ENCODE measurements at regions not wholly inside any gene's neighbourhood (a gene's known extent, or its start where the extent isn't known, plus 50 kb on each side); places are given as distances from the start of the nearest gene placed in this dataset.

GRCh38 chr4:56741595-56741994, 60.5 kb upstream of the HOPX start:
- ChIA-PET POLR2A (ENCODE audit: unreplicated experiment) (no interaction called here), CTCF (no interaction called here)
- no peak overlapping the region for H3K14ac ChIP-seq (replicated peaks; ENCODE audit: low read depth, low read length)
- H3K9me3 ChIP-seq (ENCODE audit: control insufficient read depth, insufficient read depth, low read length), result no peaks in the 10 kb centered on the region
- no peaks in the 10 kb centered on the region for H4K20me1 ChIP-seq (ENCODE audit: insufficient read depth, low read length)
- H3K56ac ChIP-seq (ENCODE audit: extremely low read depth, insufficient read depth, low read length), result no peak overlapping the region
- H3K9ac ChIP-seq (ENCODE audit: low read depth, low read length), result no peak overlapping the region
- DNase-seq (no peak), ATAC-seq (ENCODE audit: low read depth) (no peak)
- no peaks in the 10 kb centered on the region for H3K9me1 ChIP-seq (ENCODE audit: insufficient read depth, low read length)
- H3K27me3 ChIP-seq (ENCODE audit: control insufficient read depth, insufficient read depth, low read length), result peaks cover 8% of the 10 kb centered on the region
- no peaks in the 10 kb centered on the region for H3K36me3 ChIP-seq (ENCODE audit: control insufficient read depth, insufficient read depth, low read length)
- H3K4ac ChIP-seq (ENCODE audit: low read depth, low read length), result no peak overlapping the region
- dilution Hi-C loops (cut with HindIII; ENCODE audit: low sequenced_read_pairs, unreplicated experiment), result no loop called here
- intact Hi-C loops (cut with micrococcal nuclease), result no loop called here
- no peaks in the 10 kb centered on the region for H3K79me1 ChIP-seq (ENCODE audit: low read depth in 1 of 2, low read length in 2 of 2)
- no peak overlapping the region for H2BK5ac ChIP-seq (ENCODE audit: low read depth, low read length, poor library complexity, severe bottlenecking)
- H2AK9ac ChIP-seq (replicated peaks; ENCODE audit: low read depth, low read length, poor library complexity), result no peak overlapping the region
- H2AK5ac ChIP-seq (ENCODE audit: low read depth, low read length), result no peak overlapping the region
- no peak overlapping the region for H4K91ac ChIP-seq (ENCODE audit: insufficient read depth, low read depth, low read length)
- no peak overlapping the region for H3K4me2 ChIP-seq (ENCODE audit: low read depth, low read length)
- H2BK120ac ChIP-seq (ENCODE audit: low read depth, low read length), result no peak overlapping the region
- no peak overlapping the region for H4K8ac ChIP-seq (ENCODE audit: low read depth in 2 of 2, low read length in 2 of 2)
- H2BK20ac ChIP-seq (ENCODE audit: low read depth, low read length), result no peak overlapping the region
- TF ChIP-seq MAFK (IDR thresholded peaks at IDR 0.05; ENCODE audit: low read depth, low read length), result no peak
- TF ChIP-seq CTCF (conservative IDR thresholded peaks at IDR 0.05; ENCODE audit: low read depth, low read length), result no peak
- TF ChIP-seq RCOR1 (IDR thresholded peaks at IDR 0.05; ENCODE audit: insufficient replicate concordance, low read length), result no peak
- TF ChIP-seq POLR2A (IDR thresholded peaks at IDR 0.05; ENCODE audit: low read depth, low read length), result no peak
- no peak for TF ChIP-seq RAD21 (IDR thresholded peaks at IDR 0.05; ENCODE audit: low read length)
- TF ChIP-seq ELK1 (IDR thresholded peaks at IDR 0.05; ENCODE audit: borderline replicate concordance, low read depth, low read length), result no peak
- TF ChIP-seq MXI1 (IDR thresholded peaks at IDR 0.05; ENCODE audit: borderline replicate concordance, low read depth, low read length), result no peak
- no peak for TF ChIP-seq BHLHE40 (IDR thresholded peaks at IDR 0.05; ENCODE audit: low read depth, low read length)
- TF ChIP-seq CEBPB (IDR thresholded peaks at IDR 0.05; ENCODE audit: low read depth, low read length), result no peak
- no peak for TF ChIP-seq FOS (IDR thresholded peaks at IDR 0.05; ENCODE audit: low read depth, low read length)
- TF ChIP-seq NFE2L2 (IDR thresholded peaks at IDR 0.05; ENCODE audit: low read depth, low read length), result no peak
- no peak for TF ChIP-seq MAZ (IDR thresholded peaks at IDR 0.05; ENCODE audit: borderline replicate concordance, low read depth, low read length)
- TF ChIP-seq USF2 (IDR thresholded peaks at IDR 0.05; ENCODE audit: low read depth, low read length), result no peak
- TF ChIP-seq CHD1 (IDR thresholded peaks at IDR 0.05; ENCODE audit: low read depth, low read length), result no peak
- no peak for TF ChIP-seq SMC3 (IDR thresholded peaks at IDR 0.05; ENCODE audit: low read depth, low read length)
- no peak for TF ChIP-seq RFX5 (IDR thresholded peaks at IDR 0.05; ENCODE audit: low read depth, low read length)
- H3K4me3 ChIP-seq (ENCODE audit: insufficient read depth, low read depth, low read length), result no peak overlapping the region
- no peak overlapping the region for H2BK15ac ChIP-seq (ENCODE audit: low read depth, low read length)
- WGBS, 2 experiments (ENCODE audit: extremely low coverage in 2 of 2, insufficient read length in 1 of 2), result no CpG with 5 or more reads among the region's 1 CpG
- in situ Hi-C loops (cut with MboI; ENCODE audit: low sequenced_read_pairs), result no loop called here
- H3K23ac ChIP-seq (ENCODE audit: low read depth, low read length), result no peak overlapping the region
- H3K27ac ChIP-seq (ENCODE audit: insufficient read depth, low read length), result no peak overlapping the region
- no peak overlapping the region for H4K5ac ChIP-seq (ENCODE audit: low read depth, low read length)
- BruUV-seq (replicated peaks), result no TSS peak
- H3K18ac ChIP-seq (ENCODE audit: low read depth, low read length), result no peak overlapping the region
- H2AFZ ChIP-seq (replicated peaks; ENCODE audit: low read length, poor library complexity), result no peak overlapping the region
- H3K4me1 ChIP-seq (ENCODE audit: control insufficient read depth, insufficient read depth, low read length), result peaks cover 5% of the 10 kb centered on the region; the same call in 1 of the 2 replicates

Data from IMR-90 (cell line).